H9 (cell line): ENCODE measurements at regions not wholly inside any gene's neighbourhood (a gene's known extent, or its start where the extent isn't known, plus 50 kb on each side); places are given as distances from the start of the nearest gene placed in this dataset.

ENCODE experiments used
- DNase-seq: peaks from one replicate; pipeline ENCODE4 v3.0.0-alpha.2; 2017
- H2AFZ ChIP-seq: one replicate; pipeline ENCODE4 v1.6.1; 2013; ENCODE audit warnings: mild to moderate bottlenecking, low read length, control low read depth, moderate library complexity
- H2AK5ac ChIP-seq: 2 replicates; pipeline ENCODE4 v1.6.1; 2013; ENCODE audit warnings: low read length, control low read depth, mixed read lengths; ENCODE audit not compliant: insufficient read length
- H2BK120ac ChIP-seq: one replicate; pipeline ENCODE4 v1.6.1; 2013; ENCODE audit warnings: low read depth, mild to moderate bottlenecking, low read length, control low read depth, inconsistent platforms; ENCODE audit not compliant: poor library complexity, severe bottlenecking
- H2BK12ac ChIP-seq: 2 replicates; pipeline ENCODE4 v1.6.1; 2013; ENCODE audit warnings: low read length, control low read depth, mixed read lengths, low read depth; ENCODE audit not compliant: insufficient read length
- H2BK15ac ChIP-seq: 2 replicates; pipeline ENCODE4 v1.6.1; 2013; ENCODE audit warnings: low read depth, low read length, control low read depth
- H2BK20ac ChIP-seq: one replicate; pipeline ENCODE4 v1.6.1; 2013; ENCODE audit warnings: low read depth, mild to moderate bottlenecking, low read length, control low read depth, inconsistent platforms; ENCODE audit not compliant: poor library complexity, severe bottlenecking
- H2BK5ac ChIP-seq: 2 replicates; pipeline ENCODE4 v1.6.1; 2013; ENCODE audit warnings: low read length, control low read depth, mixed read lengths; ENCODE audit not compliant: insufficient read length
- H3K14ac ChIP-seq: 2 replicates; pipeline ENCODE4 v1.6.1; 2013; ENCODE audit warnings: low read length, control low read depth; ENCODE audit not compliant: insufficient read depth
- H3K18ac ChIP-seq: 2 replicates; pipeline ENCODE4 v1.6.1; 2013; ENCODE audit warnings: low read depth, mild to moderate bottlenecking, mixed read lengths, low read length, control low read depth; ENCODE audit not compliant: insufficient read length
- H3K23ac ChIP-seq: 2 replicates; pipeline ENCODE4 v1.6.1; 2013; ENCODE audit warnings: low read length, control low read depth, mixed read lengths, low read depth; ENCODE audit not compliant: insufficient read length
- H3K23me2 ChIP-seq: 2 replicates; pipeline ENCODE4 v1.6.1; 2013; ENCODE audit warnings: low read depth, mild to moderate bottlenecking, mixed read lengths, low read length, control low read depth; ENCODE audit not compliant: insufficient read length, poor library complexity, severe bottlenecking
- H3K27ac ChIP-seq: 2 replicates; pipeline ENCODE4 v1.5.1; 2013; ENCODE audit warnings: low read length, control low read depth, mixed read lengths, low read depth; ENCODE audit not compliant: insufficient read length
- H3K27me3 ChIP-seq: 2 replicates; pipeline ENCODE4 v1.6.1; 2013; ENCODE audit warnings: low read length, control low read depth, inconsistent platforms; ENCODE audit not compliant: insufficient read depth
- H3K4ac ChIP-seq: 2 replicates; pipeline ENCODE4 v1.6.1; 2013; ENCODE audit warnings: low read depth, mild to moderate bottlenecking, control low read depth, inconsistent platforms, low read length, moderate library complexity
- H3K4me1 ChIP-seq: 2 replicates; pipeline ENCODE4 v1.6.1; 2013; ENCODE audit warnings: low read length, control low read depth, inconsistent platforms; ENCODE audit not compliant: insufficient read depth
- H3K4me2 ChIP-seq: 2 replicates; pipeline ENCODE4 v1.6.1; 2013; ENCODE audit warnings: low read length, control low read depth, mixed read lengths; ENCODE audit not compliant: insufficient read length, insufficient read depth
- H3K56ac ChIP-seq: 2 replicates; pipeline ENCODE4 v1.6.1; 2013; ENCODE audit warnings: low read depth, mild to moderate bottlenecking, mixed read lengths, low read length, control low read depth; ENCODE audit not compliant: insufficient read length
- H3K79me1 ChIP-seq: 2 replicates; pipeline ENCODE4 v1.6.1; 2013; ENCODE audit warnings: low read depth, mild to moderate bottlenecking, moderate library complexity, low read length, control low read depth, inconsistent platforms; ENCODE audit not compliant: insufficient read depth, poor library complexity, severe bottlenecking
- H3K79me2 ChIP-seq: 2 replicates; pipeline ENCODE4 v1.6.1; 2013; ENCODE audit warnings: low read length, control low read depth, inconsistent platforms; ENCODE audit not compliant: insufficient read depth
- H3K9ac ChIP-seq: 2 replicates; pipeline ENCODE4 v1.6.1; 2013; ENCODE audit warnings: low read length, control low read depth, mixed read lengths; ENCODE audit not compliant: insufficient read length; ENCODE audit errors: extremely low read depth
- H3K9me3 ChIP-seq: one replicate; pipeline ENCODE4 v1.6.1; 2013; ENCODE audit warnings: low read depth, low read length, inconsistent platforms; ENCODE audit not compliant: control insufficient read depth
- H3T11ph ChIP-seq: one replicate; pipeline ENCODE4 v1.6.1; 2013; ENCODE audit warnings: mild to moderate bottlenecking, low read length, control low read depth, inconsistent platforms
- H4K20me1 ChIP-seq: one replicate; pipeline ENCODE4 v1.6.1; 2013; ENCODE audit not compliant: control insufficient read depth, insufficient read length, insufficient read depth
- H4K5ac ChIP-seq: 2 replicates; pipeline ENCODE4 v1.6.1; 2013; ENCODE audit warnings: low read depth, mild to moderate bottlenecking, mixed read lengths, low read length, control low read depth; ENCODE audit not compliant: insufficient read length
- H4K8ac ChIP-seq: replicated peaks from 2 replicates; pipeline ENCODE4 v1.6.1; 2013; ENCODE audit warnings: low read length, control low read depth, mixed read lengths, low read depth; ENCODE audit not compliant: insufficient read length
- H4K91ac ChIP-seq: 2 replicates; pipeline ENCODE4 v1.6.1; 2013; ENCODE audit warnings: low read depth, mild to moderate bottlenecking, moderate library complexity, mixed read lengths, low read length, control low read depth; ENCODE audit not compliant: insufficient read length
- H3K27ac Mint-ChIP-seq, 3 experiments: 2 replicates in 2 of 3; 3 replicates in 1 of 3; pipeline ENCODE4 v1.8.0; 2020 to 2021; ENCODE audit warnings: mixed read lengths in 3 of 3, mild to moderate bottlenecking in 1 of 3, moderate library complexity in 1 of 3
- H3K27me3 Mint-ChIP-seq: 2 replicates; pipeline ENCODE4 v1.8.0; 2021; ENCODE audit warnings: low read depth, mild to moderate bottlenecking, moderate library complexity, mixed read lengths
- H3K36me3 Mint-ChIP-seq, 3 experiments: 2 replicates in 2 of 3; 3 replicates in 1 of 3; pipeline ENCODE4 v1.8.0; 2020 to 2021; ENCODE audit warnings: low read depth in 3 of 3, mixed read lengths in 3 of 3; ENCODE audit not compliant: insufficient read depth in 1 of 3
- H3K4me1 Mint-ChIP-seq, 2 experiments: 2 replicates each; pipeline ENCODE4 v1.8.0; 2020; ENCODE audit warnings: mixed read lengths in 2 of 2
- H3K4me3 Mint-ChIP-seq, 2 experiments: 2 replicates in 1 of 2; 3 replicates in 1 of 2; pipeline ENCODE4 v1.8.0; 2020 to 2021; ENCODE audit warnings: mild to moderate bottlenecking in 2 of 2, mixed read lengths in 2 of 2, moderate library complexity in 1 of 2
- H3K9me3 Mint-ChIP-seq, 2 experiments: 2 replicates in 1 of 2; 3 replicates in 1 of 2; pipeline ENCODE4 v1.8.0; 2020; ENCODE audit warnings: mild to moderate bottlenecking in 2 of 2, mixed read lengths in 2 of 2, moderate library complexity in 1 of 2
- CTCF ChIP-seq: fragments of 200-600 bp; sonication (generic); conservative IDR thresholded peaks from 3 replicates; pipeline ENCODE4 v1.8.0; 2021; ENCODE audit warnings: antibody characterized with exemption, mild to moderate bottlenecking
- WGBS: extraction: QIAGEN DNeasy Blood & Tissue Kit; methylation state at CpG from one replicate; pipeline ENCODE4 v1.1.7; 2013; ENCODE audit warnings: missing lambda C conversion rate, low lambda C conversion rate, mixed read lengths; ENCODE audit not compliant: insufficient read length; ENCODE audit errors: extremely low coverage; 5-methylcytosine and 5-hydroxymethylcytosine counted together

DNA sequence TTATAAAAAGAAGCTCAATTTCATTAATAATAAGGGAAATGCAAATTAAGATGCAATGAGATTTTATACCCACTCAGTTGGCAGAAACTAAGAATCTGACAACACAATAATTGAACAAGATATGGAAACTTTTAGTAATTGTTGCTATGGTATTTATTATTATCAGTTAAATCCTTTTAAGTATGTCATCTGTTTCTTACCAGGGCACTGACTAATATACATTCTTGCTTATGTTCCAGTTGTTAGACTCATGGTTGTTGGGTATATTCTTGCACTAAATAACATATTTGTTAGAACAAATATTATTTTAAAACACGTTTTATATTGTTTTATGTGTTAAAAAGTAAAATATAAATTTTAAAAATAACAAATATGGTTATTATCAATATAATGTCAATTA, 690.3 kb downstream of the MECOM start:
- H3K79me1 ChIP-seq: no peaks in the 10 kb centered on the region
- no peak overlapping the region for H4K5ac ChIP-seq
- no peak overlapping the region for H3K4me3 Mint-ChIP-seq
- H4K8ac ChIP-seq: no peak overlapping the region
- H3K9ac ChIP-seq: no peak overlapping the region
- H4K20me1 ChIP-seq: no peaks in the 10 kb centered on the region
- H3K79me2 ChIP-seq: no peaks in the 10 kb centered on the region
- no peaks in the 10 kb centered on the region for H3K27me3 Mint-ChIP-seq
- no CpG with 5 or more reads among the region's 1 CpG for WGBS
- no peaks in the 10 kb centered on the region for H3K9me3 Mint-ChIP-seq
- H3K4me1 ChIP-seq: no peaks in the 10 kb centered on the region
- no peak overlapping the region for H2BK120ac ChIP-seq
- H3K27ac ChIP-seq: no peak overlapping the region
- TF ChIP-seq CTCF: no peak
- H3K18ac ChIP-seq: no peak overlapping the region
- H2BK12ac ChIP-seq: no peak overlapping the region
- H3K14ac ChIP-seq: no peak overlapping the region
- H2AK5ac ChIP-seq: no peak overlapping the region
- H2AFZ ChIP-seq: no peak overlapping the region
- no peak overlapping the region for H3K56ac ChIP-seq
- H2BK15ac ChIP-seq: no peak overlapping the region
- H3K4me1 Mint-ChIP-seq: peaks cover 5 to 11% of the 10 kb centered on the region in 2 experiments; a peak in 3 of 4 replicates
- H3K27ac Mint-ChIP-seq: no peak overlapping the region
- no peak overlapping the region for H3K23ac ChIP-seq
- no peak overlapping the region for H4K91ac ChIP-seq
- no peaks in the 10 kb centered on the region for H3K36me3 Mint-ChIP-seq
- no peak overlapping the region for H3K4ac ChIP-seq
- H2BK20ac ChIP-seq: no peak overlapping the region
- H3K4me2 ChIP-seq: no peak overlapping the region
- H3K23me2 ChIP-seq: no peaks in the 10 kb centered on the region
- no peaks in the 10 kb centered on the region for H3K27me3 ChIP-seq
- no peak for DNase-seq
- no peak overlapping the region for H2BK5ac ChIP-seq
- no peaks in the 10 kb centered on the region for H3K9me3 ChIP-seq
- H3T11ph ChIP-seq: no peak overlapping the region
